ENCODE measurements at regions not wholly inside any gene's neighbourhood (a gene's known extent, or its start where the extent isn't known, plus 50 kb on each side); places are given as distances from the start of the nearest gene placed in this dataset.
"Not testable (repeated sequence)": the region's sequence is repeated elsewhere in the genome, so short reads cannot be mapped to it uniquely, and the experiment has no call there.

GRCh38 chr2:95654897-95655296 is 63.1 kb downstream of the TRIM43 start:
- not testable (repeated sequence) for H3K4me1 Mint-ChIP-seq, H3K27me3 Mint-ChIP-seq

GRCh38 chr2:95656553-95656952 is 64.8 kb downstream of the TRIM43 start:
- not testable (repeated sequence) for H3K4me1 Mint-ChIP-seq, H3K27me3 Mint-ChIP-seq, H3K36me3 Mint-ChIP-seq, H3K27ac Mint-ChIP-seq, H3K9me3 Mint-ChIP-seq, H3K4me3 Mint-ChIP-seq

More at GRCh38 chr2:95654897-95655296, 63.1 kb downstream of the TRIM43 start:
- not testable (repeated sequence) for H3K36me3 Mint-ChIP-seq, H3K4me3 Mint-ChIP-seq, H3K27ac Mint-ChIP-seq, H3K9me3 Mint-ChIP-seq

- not testable (repeated sequence) for H3K9me3 Mint-ChIP-seq, H3K36me3 Mint-ChIP-seq, H3K27ac Mint-ChIP-seq
Observed at GRCh38 chr2:95657937-95658336, 66.1 kb downstream of the TRIM43 start.

GRCh38 chr2:95660766-95661562 is 69.2 kb downstream of the TRIM43 start:
- H3K27ac Mint-ChIP-seq, H3K27me3 Mint-ChIP-seq, H3K36me3 Mint-ChIP-seq, H3K9me3 Mint-ChIP-seq, H3K4me1 Mint-ChIP-seq, H3K4me3 Mint-ChIP-seq: not testable (repeated sequence)

More at GRCh38 chr2:95657937-95658336, 66.1 kb downstream of the TRIM43 start:
- H3K27me3 Mint-ChIP-seq, H3K4me3 Mint-ChIP-seq, H3K4me1 Mint-ChIP-seq: not testable (repeated sequence)

- H3K27ac Mint-ChIP-seq, H3K4me3 Mint-ChIP-seq, H3K36me3 Mint-ChIP-seq, H3K9me3 Mint-ChIP-seq, H3K27me3 Mint-ChIP-seq, H3K4me1 Mint-ChIP-seq: not testable (repeated sequence)
Observed at GRCh38 chr2:95663471-95664441, 72.0 kb downstream of the TRIM43 start.

GRCh38 chr2:95666636-95667035 is 74.8 kb downstream of the TRIM43 start:
- peaks cover 12% of the 10 kb centered on the region for H3K4me1 Mint-ChIP-seq
- H3K9me3 Mint-ChIP-seq, H3K27me3 Mint-ChIP-seq, H3K4me3 Mint-ChIP-seq, H3K27ac Mint-ChIP-seq, H3K36me3 Mint-ChIP-seq: not testable (repeated sequence)

GRCh38 chr2:95667480-95667879 is 75.7 kb downstream of the TRIM43 start:
- no peak overlapping the region for H3K27ac Mint-ChIP-seq

GRCh38 chr2:95668934-95669333 is 77.1 kb downstream of the TRIM43 start:
- not testable (repeated sequence) for H3K4me3 Mint-ChIP-seq, H3K9me3 Mint-ChIP-seq, H3K27ac Mint-ChIP-seq, H3K36me3 Mint-ChIP-seq, H3K27me3 Mint-ChIP-seq
- peaks cover 12% of the 10 kb centered on the region for H3K4me1 Mint-ChIP-seq

More at GRCh38 chr2:95667480-95667879, 75.7 kb downstream of the TRIM43 start:
- Mint-ChIP-seq H3K9me3 (no peaks in the 10 kb centered on the region), H3K36me3 (no peaks in the 10 kb centered on the region), H3K4me3 (no peak overlapping the region), H3K27me3 (peaks cover 5% of the 10 kb centered on the region), H3K4me1 (peaks cover 12% of the 10 kb centered on the region)

GRCh38 chr2:95669441-95669991 is 77.7 kb downstream of the TRIM43 start:
- Mint-ChIP-seq H3K27me3 (no peaks in the 10 kb centered on the region), H3K4me3 (no peak overlapping the region), H3K4me1 (peaks cover 12% of the 10 kb centered on the region), H3K36me3 (no peaks in the 10 kb centered on the region), H3K27ac (no peak overlapping the region), H3K9me3 (no peaks in the 10 kb centered on the region)

- Mint-ChIP-seq H3K4me1 (peaks cover 12% of the 10 kb centered on the region), H3K4me3 (no peak overlapping the region), H3K27me3 (no peaks in the 10 kb centered on the region), H3K9me3 (no peaks in the 10 kb centered on the region), H3K36me3 (no peaks in the 10 kb centered on the region), H3K27ac (no peak overlapping the region)
Observed at GRCh38 chr2:95670167-95670566, 78.4 kb downstream of the TRIM43 start.

- Mint-ChIP-seq H3K4me3 (no peak overlapping the region), H3K4me1 (peaks cover 12% of the 10 kb centered on the region), H3K9me3 (no peaks in the 10 kb centered on the region), H3K27ac (no peak overlapping the region), H3K36me3 (no peaks in the 10 kb centered on the region), H3K27me3 (no peaks in the 10 kb centered on the region)
Observed at GRCh38 chr2:95670686-95671085, 78.9 kb downstream of the TRIM43 start.

GRCh38 chr2:95671171-95671570 is 79.4 kb downstream of the TRIM43 start:
- not testable (repeated sequence) for H3K9me3 Mint-ChIP-seq, H3K27me3 Mint-ChIP-seq, H3K4me3 Mint-ChIP-seq, H3K36me3 Mint-ChIP-seq, H3K27ac Mint-ChIP-seq
- H3K4me1 Mint-ChIP-seq, result peaks cover 12% of the 10 kb centered on the region

- not testable (repeated sequence) for H3K36me3 Mint-ChIP-seq, H3K27ac Mint-ChIP-seq, H3K4me3 Mint-ChIP-seq, H3K27me3 Mint-ChIP-seq, H3K9me3 Mint-ChIP-seq
- H3K4me1 Mint-ChIP-seq, result peaks cover 12% of the 10 kb centered on the region
Observed at GRCh38 chr2:95671992-95672391, 80.2 kb downstream of the TRIM43 start.

- H3K27ac Mint-ChIP-seq, H3K9me3 Mint-ChIP-seq, H3K27me3 Mint-ChIP-seq, H3K36me3 Mint-ChIP-seq, H3K4me3 Mint-ChIP-seq: not testable (repeated sequence)
- peaks cover 12% of the 10 kb centered on the region for H3K4me1 Mint-ChIP-seq
Observed at GRCh38 chr2:95672500-95672899, 80.7 kb downstream of the TRIM43 start.

GRCh38 chr2:95674186-95674585 is 82.4 kb downstream of the TRIM43 start:
- no peaks in the 10 kb centered on the region for H3K9me3 Mint-ChIP-seq
- no peaks in the 10 kb centered on the region for H3K36me3 Mint-ChIP-seq
- H3K4me3 Mint-ChIP-seq, result no peak overlapping the region
- H3K27me3 Mint-ChIP-seq, result peaks cover 4% of the 10 kb centered on the region
- peaks cover 3% of the 10 kb centered on the region for H3K4me1 Mint-ChIP-seq
- H3K27ac Mint-ChIP-seq, result no peak overlapping the region

- not testable (repeated sequence) for H3K36me3 Mint-ChIP-seq, H3K4me1 Mint-ChIP-seq, H3K9me3 Mint-ChIP-seq, H3K27ac Mint-ChIP-seq, H3K4me3 Mint-ChIP-seq, H3K27me3 Mint-ChIP-seq
Observed at GRCh38 chr2:95676573-95676972, 84.8 kb downstream of the TRIM43 start.
